Astrocyte (in vitro differentiated cells and primary cell): ENCODE measurements at regions not wholly inside any gene's neighbourhood (a gene's known extent, or its start where the extent isn't known, plus 50 kb on each side); places are given as distances from the start of the nearest gene placed in this dataset.
A peak's percentile ranks its signal among the peaks of the same experiment; 100 is the strongest.

Experiments
- DNase-seq: peaks from one replicate; pipeline ENCODE4 v3.0.0-alpha.2; 2010; ENCODE audit warnings: low read depth
- FAIRE-seq: peaks from 2 replicates; lab custom pipeline; 2011; peaks lifted over from hg19 to GRCh38; lab: Jason Lieb, UNC
- H2AFZ ChIP-seq: 2 replicates; pipeline ENCODE4 v1.6.0; 2012; ENCODE audit warnings: low read depth, low read length, inconsistent platforms
- H3K27ac ChIP-seq: 2 replicates; pipeline ENCODE4 v1.5.1; 2011; ENCODE audit warnings: low read depth, low read length, inconsistent platforms
- H3K27me3 ChIP-seq: 2 replicates; pipeline ENCODE4 v1.6.0; 2011; ENCODE audit warnings: low read length, inconsistent platforms; ENCODE audit not compliant: insufficient read depth
- H3K36me3 ChIP-seq: 2 replicates; pipeline ENCODE4 v1.5.1; 2011; ENCODE audit warnings: low read length, inconsistent platforms; ENCODE audit not compliant: insufficient read depth
- H3K4me1 ChIP-seq: 2 replicates; pipeline ENCODE4 v1.5.1; 2011; ENCODE audit warnings: low read length, inconsistent platforms; ENCODE audit not compliant: insufficient read depth
- H3K4me2 ChIP-seq: 2 replicates; pipeline ENCODE4 v1.6.0; 2012; ENCODE audit warnings: low read length, inconsistent platforms
- H3K4me3 ChIP-seq: 2 replicates; pipeline ENCODE4 v1.5.1; 2011; ENCODE audit warnings: low read depth, mild to moderate bottlenecking, low read length, inconsistent platforms; ENCODE audit not compliant: insufficient read depth
- H3K79me2 ChIP-seq: 2 replicates; pipeline ENCODE4 v1.6.0; 2012; ENCODE audit warnings: mild to moderate bottlenecking, low read length, inconsistent platforms; ENCODE audit not compliant: insufficient read depth
- H3K9ac ChIP-seq: 2 replicates; pipeline ENCODE4 v1.6.0; 2012; ENCODE audit warnings: mild to moderate bottlenecking, low read length, inconsistent platforms
- H3K9me3 ChIP-seq: 2 replicates; pipeline ENCODE4 v1.5.1; 2012; ENCODE audit warnings: low read depth, mild to moderate bottlenecking, low read length, inconsistent platforms; ENCODE audit not compliant: insufficient read depth
- H4K20me1 ChIP-seq: 2 replicates; pipeline ENCODE4 v1.6.0; 2012; ENCODE audit warnings: low read length, inconsistent platforms; ENCODE audit not compliant: insufficient read depth
- H3K27ac Mint-ChIP-seq: one replicate; pipeline ENCODE4 v1.8.0; 2021; ENCODE audit warnings: mild to moderate bottlenecking, mixed read lengths; ENCODE audit not compliant: unreplicated experiment
- H3K27me3 Mint-ChIP-seq: one replicate; pipeline ENCODE4 v1.8.0; 2021; ENCODE audit warnings: low read depth, mixed read lengths; ENCODE audit not compliant: unreplicated experiment
- H3K36me3 Mint-ChIP-seq: one replicate; pipeline ENCODE4 v1.8.0; 2021; ENCODE audit warnings: low read depth, mixed read lengths; ENCODE audit not compliant: unreplicated experiment
- H3K4me1 Mint-ChIP-seq: one replicate; pipeline ENCODE4 v1.8.0; 2021; ENCODE audit warnings: low read depth, mixed read lengths; ENCODE audit not compliant: unreplicated experiment
- H3K4me3 Mint-ChIP-seq: one replicate; pipeline ENCODE4 v1.8.0; 2021; ENCODE audit warnings: mild to moderate bottlenecking, moderate library complexity, mixed read lengths; ENCODE audit not compliant: unreplicated experiment
- H3K9me3 Mint-ChIP-seq: one replicate; pipeline ENCODE4 v1.8.0; 2021; ENCODE audit warnings: mild to moderate bottlenecking, mixed read lengths; ENCODE audit not compliant: unreplicated experiment
- EZH2 ChIP-seq: IDR thresholded peaks from 2 replicates; pipeline ENCODE4 v1.6.1; 2012; ENCODE audit warnings: mild to moderate bottlenecking, low read length, inconsistent platforms; ENCODE audit not compliant: insufficient read depth
- TF ChIP-seq, protein P1 (sequence below): IDR thresholded peaks from 2 replicates; pipeline ENCODE4 v1.5.1; 2011; ENCODE audit warnings: low read depth, mild to moderate bottlenecking, inconsistent platforms, low read length, moderate library complexity; ENCODE audit not compliant: insufficient read depth

- Mint-ChIP-seq H3K27ac (no peak overlapping the region), H3K36me3 (no peaks in the 10 kb centered on the region), H3K4me1 (no peaks in the 10 kb centered on the region), H3K9me3 (no peaks in the 10 kb centered on the region), H3K4me3 (no peak overlapping the region), H3K27me3 (no peaks in the 10 kb centered on the region)
- DNase-seq (no peak), FAIRE-seq (no peak)
- H3K4me3 ChIP-seq, result no peak overlapping the region
- no peaks in the 10 kb centered on the region for H3K4me1 ChIP-seq
- H2AFZ ChIP-seq, result no peak overlapping the region
- H3K79me2 ChIP-seq, result no peaks in the 10 kb centered on the region
- no peak overlapping the region for H3K9ac ChIP-seq
- no peaks in the 10 kb centered on the region for H3K27me3 ChIP-seq
- H3K27ac ChIP-seq, result no peak overlapping the region
- no peaks in the 10 kb centered on the region for H3K36me3 ChIP-seq
- no peak overlapping the region for H3K4me2 ChIP-seq
- H3K9me3 ChIP-seq, result no peaks in the 10 kb centered on the region
- TF ChIP-seq EZH2, result no peak
- TF ChIP-seq, protein P1, sequence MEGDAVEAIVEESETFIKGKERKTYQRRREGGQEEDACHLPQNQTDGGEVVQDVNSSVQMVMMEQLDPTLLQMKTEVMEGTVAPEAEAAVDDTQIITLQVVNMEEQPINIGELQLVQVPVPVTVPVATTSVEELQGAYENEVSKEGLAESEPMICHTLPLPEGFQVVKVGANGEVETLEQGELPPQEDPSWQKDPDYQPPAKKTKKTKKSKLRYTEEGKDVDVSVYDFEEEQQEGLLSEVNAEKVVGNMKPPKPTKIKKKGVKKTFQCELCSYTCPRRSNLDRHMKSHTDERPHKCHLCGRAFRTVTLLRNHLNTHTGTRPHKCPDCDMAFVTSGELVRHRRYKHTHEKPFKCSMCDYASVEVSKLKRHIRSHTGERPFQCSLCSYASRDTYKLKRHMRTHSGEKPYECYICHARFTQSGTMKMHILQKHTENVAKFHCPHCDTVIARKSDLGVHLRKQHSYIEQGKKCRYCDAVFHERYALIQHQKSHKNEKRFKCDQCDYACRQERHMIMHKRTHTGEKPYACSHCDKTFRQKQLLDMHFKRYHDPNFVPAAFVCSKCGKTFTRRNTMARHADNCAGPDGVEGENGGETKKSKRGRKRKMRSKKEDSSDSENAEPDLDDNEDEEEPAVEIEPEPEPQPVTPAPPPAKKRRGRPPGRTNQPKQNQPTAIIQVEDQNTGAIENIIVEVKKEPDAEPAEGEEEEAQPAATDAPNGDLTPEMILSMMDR, result no peak
- H4K20me1 ChIP-seq, result no peaks in the 10 kb centered on the region
Measured at GRCh38 chr10:107984149-107984548, 819.6 kb upstream of the SORCS1 start.

GRCh38 chr10:107978455-107978854, 813.9 kb upstream of the SORCS1 start:
- TF ChIP-seq, protein P1, result no peak
- no peak for TF ChIP-seq EZH2
- Histone ChIP-seq H3K9me3 (no peaks in the 10 kb centered on the region), H4K20me1 (no peaks in the 10 kb centered on the region), H2AFZ (no peak overlapping the region), H3K4me2 (no peak overlapping the region), H3K9ac (no peak overlapping the region), H3K4me3 (no peak overlapping the region), H3K79me2 (no peaks in the 10 kb centered on the region), H3K36me3 (no peaks in the 10 kb centered on the region), H3K4me1 (no peaks in the 10 kb centered on the region), H3K27ac (no peak overlapping the region), H3K27me3 (no peaks in the 10 kb centered on the region)
- Mint-ChIP-seq H3K9me3 (peaks cover 1% of the 10 kb centered on the region), H3K27me3 (no peaks in the 10 kb centered on the region), H3K4me3 (no peak overlapping the region), H3K4me1 (no peaks in the 10 kb centered on the region), H3K36me3 (no peaks in the 10 kb centered on the region), H3K27ac (no peak overlapping the region)
- FAIRE-seq (no peak), DNase-seq (no peak)

GRCh38 chr10:107971973-107972372, 807.5 kb upstream of the SORCS1 start:
- no peak overlapping the region for H2AFZ ChIP-seq

More at GRCh38 chr10:107971973-107972372, 807.5 kb upstream of the SORCS1 start:
- no peaks in the 10 kb centered on the region for H3K36me3 Mint-ChIP-seq
- no peak overlapping the region for H3K4me3 Mint-ChIP-seq
- no peak overlapping the region for H3K27ac Mint-ChIP-seq
- peaks cover 3% of the 10 kb centered on the region for H3K9me3 Mint-ChIP-seq
- Histone ChIP-seq H4K20me1 (no peaks in the 10 kb centered on the region), H3K4me2 (no peak overlapping the region), H3K79me2 (no peaks in the 10 kb centered on the region), H3K36me3 (no peaks in the 10 kb centered on the region), H3K4me1 (no peaks in the 10 kb centered on the region), H3K27me3 (no peaks in the 10 kb centered on the region), H3K9me3 (no peaks in the 10 kb centered on the region), H3K9ac (no peak overlapping the region), H3K27ac (peak overlapping the region; percentile 57), H3K4me3 (no peak overlapping the region)
- peak; percentile 86 for DNase-seq
- no peak for TF ChIP-seq EZH2
- TF ChIP-seq, protein P1, result no peak
- peak; percentile 78 for FAIRE-seq
- H3K4me1 Mint-ChIP-seq, result peaks cover 6% of the 10 kb centered on the region
- no peaks in the 10 kb centered on the region for H3K27me3 Mint-ChIP-seq
